ENCODE measurements at regions not wholly inside any gene's neighbourhood (a gene's known extent, or its start where the extent isn't known, plus 50 kb on each side); places are given as distances from the start of the nearest gene placed in this dataset.
A peak's percentile ranks its signal among the peaks of the same experiment; 100 is the strongest.

DNA sequence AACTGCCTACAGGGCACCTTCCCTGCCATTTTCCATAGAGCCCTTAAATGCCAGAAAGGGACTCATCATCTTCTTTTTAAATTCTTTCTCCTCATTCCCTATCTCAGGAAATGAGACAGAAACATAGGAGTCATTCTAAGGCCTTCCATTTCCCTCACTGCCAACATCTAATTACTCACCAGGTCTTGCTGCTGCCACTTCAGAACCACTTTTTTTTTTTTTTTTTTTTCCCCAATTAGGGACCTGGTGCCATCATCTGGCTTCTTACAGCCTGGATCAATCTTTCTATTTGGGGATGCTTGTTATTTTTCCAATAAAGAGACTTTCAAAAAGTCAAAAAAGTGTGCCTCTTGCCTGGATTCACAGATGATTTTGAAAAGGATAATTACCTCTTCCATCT is 373.4 kb downstream of the LPIN1 start:
- no peak overlapping the region for H3K4me3 ChIP-seq (ENCODE audit: control extremely low read depth in 1 of 5, extremely low read depth in 1 of 5, insufficient read depth in 1 of 5, low read depth in 2 of 5, low read length in 4 of 5)
- H3K9ac ChIP-seq (ENCODE audit: low read length): no peak overlapping the region
- ChIA-PET CTCF (interaction anchor here (1.1 kb wide), 1 partner anchor 76 kb away, joined by 3 read pairs; no protein-coding TSS in a partner anchor), POLR2A (interaction anchor here (0.7 kb wide), 1 partner anchor 868 kb away, joined by 9 read pairs; no protein-coding TSS in a partner anchor)
- H3K9me3 Mint-ChIP-seq (ENCODE audit: insufficient read depth): no peaks in the 10 kb centered on the region
- H3K27me3 Mint-ChIP-seq: no peaks in the 10 kb centered on the region
- H3K79me2 ChIP-seq (ENCODE audit: control insufficient read depth, insufficient read depth, low read length): no peaks in the 10 kb centered on the region
- no peak for ATAC-seq (ENCODE audit: low read depth)
- peaks cover 33% of the 10 kb centered on the region for H3K4me1 Mint-ChIP-seq
- H3K36me3 ChIP-seq (replicated peaks in 1 of 2; ENCODE audit: control extremely low read depth in 1 of 2, control insufficient read depth in 1 of 2, extremely low read depth in 1 of 2, insufficient read depth in 2 of 2, low read length in 1 of 2): no peaks in the 10 kb centered on the region
- H2AFZ ChIP-seq (ENCODE audit: insufficient read depth, low read depth, low read length, poor library complexity, severe bottlenecking): no peak overlapping the region
- H3K9me3 ChIP-seq (ENCODE audit: control extremely low read depth in 1 of 3, control insufficient read depth in 2 of 3, insufficient read depth in 1 of 3, low read length in 2 of 3): no peaks in the 10 kb centered on the region
- no peak for DNase-seq
- TF ChIP-seq EZH2 (IDR thresholded peaks at IDR 0.05; ENCODE audit: borderline replicate concordance, insufficient read depth, low read depth, low read length, poor library complexity, severe bottlenecking): no peak
- TF ChIP-seq, protein P1, sequence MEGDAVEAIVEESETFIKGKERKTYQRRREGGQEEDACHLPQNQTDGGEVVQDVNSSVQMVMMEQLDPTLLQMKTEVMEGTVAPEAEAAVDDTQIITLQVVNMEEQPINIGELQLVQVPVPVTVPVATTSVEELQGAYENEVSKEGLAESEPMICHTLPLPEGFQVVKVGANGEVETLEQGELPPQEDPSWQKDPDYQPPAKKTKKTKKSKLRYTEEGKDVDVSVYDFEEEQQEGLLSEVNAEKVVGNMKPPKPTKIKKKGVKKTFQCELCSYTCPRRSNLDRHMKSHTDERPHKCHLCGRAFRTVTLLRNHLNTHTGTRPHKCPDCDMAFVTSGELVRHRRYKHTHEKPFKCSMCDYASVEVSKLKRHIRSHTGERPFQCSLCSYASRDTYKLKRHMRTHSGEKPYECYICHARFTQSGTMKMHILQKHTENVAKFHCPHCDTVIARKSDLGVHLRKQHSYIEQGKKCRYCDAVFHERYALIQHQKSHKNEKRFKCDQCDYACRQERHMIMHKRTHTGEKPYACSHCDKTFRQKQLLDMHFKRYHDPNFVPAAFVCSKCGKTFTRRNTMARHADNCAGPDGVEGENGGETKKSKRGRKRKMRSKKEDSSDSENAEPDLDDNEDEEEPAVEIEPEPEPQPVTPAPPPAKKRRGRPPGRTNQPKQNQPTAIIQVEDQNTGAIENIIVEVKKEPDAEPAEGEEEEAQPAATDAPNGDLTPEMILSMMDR (IDR thresholded peaks at IDR 0.05): no peak
- intact Hi-C loops (cut with micrococcal nuclease): loop anchor here (10.0 kb wide), 1 partner anchor 45 kb away; no protein-coding TSS in a partner anchor
- no peaks in the 10 kb centered on the region for H3K27me3 ChIP-seq (replicated peaks in 1 of 4; ENCODE audit: control extremely low read depth in 1 of 4, control insufficient read depth in 3 of 4, insufficient read depth in 4 of 4, low read length in 3 of 4)
- H3K4me1 ChIP-seq (ENCODE audit: control insufficient read depth in 2 of 2, insufficient read depth in 2 of 2, low read length in 2 of 2): peaks cover 30 to 39% of the 10 kb centered on the region in 2 donors
- no peak overlapping the region for H3K27ac Mint-ChIP-seq
- no peak overlapping the region for H3K4me3 Mint-ChIP-seq
- H4K20me1 ChIP-seq (ENCODE audit: control insufficient read depth, insufficient read depth, low read length, poor library complexity, severe bottlenecking): no peaks in the 10 kb centered on the region
- no peak overlapping the region for H3K27ac ChIP-seq (ENCODE audit: low read length in 2 of 2)
- no peak overlapping the region for H3K4me2 ChIP-seq (replicated peaks; ENCODE audit: low read depth, low read length, poor library complexity, severe bottlenecking)

DNA sequence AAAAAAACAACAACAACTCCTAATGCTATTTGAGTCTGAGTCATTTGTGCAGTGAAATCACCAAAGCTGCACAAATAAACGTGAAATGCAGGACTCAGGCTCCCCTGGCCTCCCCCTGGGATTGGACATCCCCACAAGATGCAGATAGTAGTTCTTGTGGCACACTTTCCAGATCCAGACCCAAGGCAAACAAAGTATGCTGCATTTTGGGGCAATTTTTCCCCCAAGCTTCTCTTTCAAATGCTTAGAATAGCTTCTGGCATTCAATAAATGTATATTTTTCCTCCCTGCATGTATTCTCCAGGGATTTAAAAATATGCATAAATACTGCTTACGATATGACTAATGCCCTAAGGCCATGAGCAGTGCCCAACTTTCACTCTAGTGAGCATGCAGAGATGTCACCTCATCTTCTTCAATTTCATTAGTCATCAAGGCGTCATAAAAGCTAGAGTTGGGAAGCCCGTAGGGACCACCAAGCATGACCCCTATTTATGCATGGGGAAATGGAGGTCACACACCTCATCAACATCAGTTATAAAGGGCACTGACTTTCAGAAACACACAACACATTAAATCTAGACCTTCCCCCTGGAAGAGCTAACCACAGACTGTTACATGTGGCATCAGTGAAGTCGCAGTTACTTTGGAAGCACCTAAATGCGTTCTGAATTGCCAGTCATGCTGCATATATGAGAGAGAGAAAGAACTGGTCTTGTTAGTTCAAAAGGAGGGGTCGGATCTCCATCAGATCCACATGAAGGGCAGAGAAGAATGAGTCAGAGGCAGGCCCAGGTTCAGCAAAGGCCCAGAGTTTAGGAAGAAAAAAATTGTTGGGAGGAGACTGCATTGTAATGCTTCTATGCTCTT is 374.1 kb downstream of the LPIN1 start:
- no peaks in the 10 kb centered on the region for H3K36me3 ChIP-seq (replicated peaks in 1 of 2; ENCODE audit: control extremely low read depth in 1 of 2, control insufficient read depth in 1 of 2, extremely low read depth in 1 of 2, insufficient read depth in 2 of 2, low read length in 1 of 2)
- no peak overlapping the region for H3K4me2 ChIP-seq (replicated peaks; ENCODE audit: low read depth, low read length, poor library complexity, severe bottlenecking)
- Mint-ChIP-seq H3K4me1 (peaks cover 34% of the 10 kb centered on the region), H3K4me3 (no peak overlapping the region), H3K27me3 (no peaks in the 10 kb centered on the region), H3K27ac (no peak overlapping the region), H3K9me3 (ENCODE audit: insufficient read depth) (no peaks in the 10 kb centered on the region)
- H3K9ac ChIP-seq (ENCODE audit: low read length): no peak overlapping the region
- TF ChIP-seq EZH2 (IDR thresholded peaks at IDR 0.05; ENCODE audit: borderline replicate concordance, insufficient read depth, low read depth, low read length, poor library complexity, severe bottlenecking): no peak
- TF ChIP-seq, protein P1 (IDR thresholded peaks at IDR 0.05): no peak
- POLR2A ChIA-PET: interaction anchor here (0.7 kb wide), 1 partner anchor 867 kb away, joined by 9 read pairs; no protein-coding TSS in a partner anchor
- H3K9me3 ChIP-seq (ENCODE audit: control extremely low read depth in 1 of 3, control insufficient read depth in 2 of 3, insufficient read depth in 1 of 3, low read length in 2 of 3): no peaks in the 10 kb centered on the region
- CTCF ChIA-PET: interaction anchor here (0.6 kb wide), 2 partner anchors 35 to 237 kb away, joined by 3 read pairs; no protein-coding TSS in a partner anchor
- no peak overlapping the region for H2AFZ ChIP-seq (ENCODE audit: insufficient read depth, low read depth, low read length, poor library complexity, severe bottlenecking)
- H3K27me3 ChIP-seq (replicated peaks in 1 of 4; ENCODE audit: control extremely low read depth in 1 of 4, control insufficient read depth in 3 of 4, insufficient read depth in 4 of 4, low read length in 3 of 4): no peaks in the 10 kb centered on the region
- no peaks in the 10 kb centered on the region for H3K79me2 ChIP-seq (ENCODE audit: control insufficient read depth, insufficient read depth, low read length)
- DNase-seq (no peak), ATAC-seq (ENCODE audit: low read depth) (peak; percentile 35)
- WGBS (ENCODE audit: insufficient coverage): 67% methylated on average over 4 of the region's 7 CpGs
- peaks cover 26 to 38% of the 10 kb centered on the region in 2 donors for H3K4me1 ChIP-seq (ENCODE audit: control insufficient read depth in 2 of 2, insufficient read depth in 2 of 2, low read length in 2 of 2)
- no peaks in the 10 kb centered on the region for H4K20me1 ChIP-seq (ENCODE audit: control insufficient read depth, insufficient read depth, low read length, poor library complexity, severe bottlenecking)
- H3K4me3 ChIP-seq (ENCODE audit: control extremely low read depth in 1 of 5, extremely low read depth in 1 of 5, insufficient read depth in 1 of 5, low read depth in 2 of 5, low read length in 4 of 5): no peak overlapping the region
- H3K27ac ChIP-seq (ENCODE audit: low read length in 2 of 2): no peak overlapping the region
- intact Hi-C loops (cut with micrococcal nuclease): loop anchor here (10.0 kb wide), 1 partner anchor 46 kb away; no protein-coding TSS in a partner anchor

Data from B cell (primary cell).